ENCODE measurements at regions not wholly inside any gene's neighbourhood (a gene's known extent, or its start where the extent isn't known, plus 50 kb on each side); places are given as distances from the start of the nearest gene placed in this dataset.
"Not testable (repeated sequence)": the region's sequence is repeated elsewhere in the genome, so short reads cannot be mapped to it uniquely, and the experiment has no call there.

GRCh38 chr2:175679231-175679630 lies 322.8 kb downstream of the LNPK start:
- no peak for DNase-seq

DNA sequence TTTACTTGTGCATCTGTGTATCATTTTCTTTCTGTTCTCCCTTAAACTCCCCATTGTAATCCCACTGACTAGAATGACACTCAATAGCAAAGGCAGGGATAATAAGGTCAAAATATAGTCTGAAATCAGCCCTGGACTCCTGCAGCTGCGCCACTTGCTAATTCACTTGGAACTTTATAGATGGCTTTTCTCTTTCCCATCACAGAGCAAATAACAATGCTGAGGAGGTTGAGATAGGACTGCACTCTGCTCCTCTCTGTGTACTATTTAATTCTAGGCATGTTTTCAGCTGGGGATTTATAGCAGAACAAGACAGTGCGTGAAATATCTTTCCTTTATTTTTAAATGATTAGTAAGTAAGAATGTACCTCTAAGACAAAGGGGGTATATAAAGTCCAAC lies 324.2 kb downstream of the LNPK start:
- no peak for DNase-seq

DNA sequence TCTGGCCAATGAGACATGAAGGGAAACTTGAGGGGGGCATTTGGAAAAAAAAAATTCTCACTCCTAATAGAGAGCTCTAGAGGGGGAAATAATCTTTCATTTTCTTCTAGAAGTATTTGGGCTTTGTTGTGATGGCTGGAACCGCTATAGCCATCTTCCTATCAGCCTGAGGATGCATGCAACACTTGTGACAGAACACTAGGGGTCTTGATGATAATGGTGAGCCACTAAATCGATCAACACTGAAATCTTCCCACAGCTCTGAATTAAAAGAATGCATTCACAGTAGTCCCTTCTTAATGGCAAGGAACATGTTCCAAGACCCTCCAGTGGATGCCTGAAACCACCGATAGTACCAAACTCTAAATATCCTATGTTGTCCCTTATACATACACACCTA lies 325.3 kb downstream of the LNPK start:
- peak; percentile 2 for DNase-seq

DNA sequence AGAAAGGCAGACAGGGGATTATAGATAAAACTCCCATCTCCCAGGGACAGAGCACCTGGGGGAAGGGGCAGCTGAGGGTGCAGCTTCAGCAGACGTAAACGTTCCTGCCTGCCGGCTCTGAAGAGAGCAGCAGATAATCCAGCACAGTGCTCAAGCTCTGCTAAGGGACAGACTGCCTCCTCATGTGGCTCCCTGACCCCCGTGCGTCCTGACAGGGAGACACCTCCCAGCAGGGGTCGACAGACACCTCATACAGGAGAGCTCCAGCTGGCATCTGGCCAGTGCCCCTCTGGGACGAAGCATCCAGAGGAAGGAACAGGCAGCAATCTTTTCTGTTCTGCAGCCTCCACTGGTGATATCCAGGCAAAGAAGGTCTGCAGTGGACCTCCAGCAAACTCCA lies 333.3 kb downstream of the LNPK start:
- DNase-seq = not testable (repeated sequence)

GRCh38 chr2:175662335-175662734 lies 339.7 kb downstream of the LNPK start:
- DNase-seq = no peak

DNA sequence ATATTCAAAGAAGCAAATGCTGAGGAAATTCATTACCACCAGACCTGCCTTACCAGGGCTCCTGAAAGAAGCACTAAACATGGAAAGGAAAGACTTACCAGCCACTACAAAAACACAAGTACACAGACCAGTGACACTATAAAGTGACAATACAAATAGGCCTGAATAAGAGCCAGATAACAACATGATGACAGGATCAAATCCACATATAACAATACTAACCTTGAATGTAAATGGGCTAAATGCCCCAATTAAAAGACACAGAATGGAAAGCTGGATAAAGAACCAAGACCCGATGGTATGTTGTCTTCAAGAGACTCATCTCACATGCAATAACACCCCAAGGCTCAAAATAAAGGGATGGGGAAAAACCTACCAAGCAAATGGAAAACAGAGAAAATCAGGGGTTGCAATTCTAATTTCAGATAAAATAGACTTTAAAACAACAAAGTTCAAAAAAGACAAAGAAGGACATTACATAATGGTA lies 353.4 kb downstream of the LNPK start:
- no peak for DNase-seq

DNA sequence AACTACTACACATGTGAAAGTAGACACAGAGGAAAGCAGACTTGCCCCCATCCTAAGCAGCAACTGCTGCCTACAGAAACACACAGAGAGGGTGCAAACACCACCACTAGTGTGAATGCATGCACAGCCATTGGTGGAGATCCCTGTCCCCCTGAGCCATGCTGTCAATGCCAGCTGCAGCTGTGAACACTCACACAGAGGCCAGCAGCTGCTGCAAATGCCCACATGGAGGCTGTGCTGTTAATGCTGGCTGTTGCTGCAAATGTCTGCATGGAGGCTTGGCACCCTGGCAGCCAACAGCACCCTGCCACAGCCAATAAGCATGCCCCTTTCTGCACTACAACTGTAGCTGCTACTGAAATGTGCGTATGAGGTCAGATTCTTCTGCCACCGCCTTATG lies 355.0 kb downstream of the LNPK start:
- DNase-seq = no peak

GRCh38 chr2:175640655-175641054 lies 361.4 kb downstream of the LNPK start:
- no peak for DNase-seq

DNA sequence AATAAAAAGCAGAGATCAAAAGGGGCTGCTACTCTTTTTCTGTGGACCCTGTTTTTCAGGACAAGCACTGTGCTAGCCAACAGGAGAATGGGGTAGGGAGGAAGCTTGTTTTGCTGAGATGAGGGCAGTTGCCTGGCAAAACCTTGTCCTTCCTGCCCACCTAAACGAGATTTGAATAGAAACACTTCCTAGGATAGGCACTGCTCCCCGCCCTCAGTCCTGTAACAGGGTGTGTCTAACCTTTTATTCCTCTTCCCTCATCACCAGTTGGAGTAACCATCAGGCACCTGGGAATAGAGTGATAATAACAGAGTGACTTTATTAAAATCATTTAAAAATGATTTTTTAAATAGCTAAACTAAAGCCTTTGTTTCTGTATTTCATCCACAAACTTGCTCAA lies 368.8 kb downstream of the LNPK start:
- no peak for DNase-seq

GRCh38 chr2:175631245-175631623 lies 370.8 kb downstream of the LNPK start:
- DNase-seq = no peak

DNA sequence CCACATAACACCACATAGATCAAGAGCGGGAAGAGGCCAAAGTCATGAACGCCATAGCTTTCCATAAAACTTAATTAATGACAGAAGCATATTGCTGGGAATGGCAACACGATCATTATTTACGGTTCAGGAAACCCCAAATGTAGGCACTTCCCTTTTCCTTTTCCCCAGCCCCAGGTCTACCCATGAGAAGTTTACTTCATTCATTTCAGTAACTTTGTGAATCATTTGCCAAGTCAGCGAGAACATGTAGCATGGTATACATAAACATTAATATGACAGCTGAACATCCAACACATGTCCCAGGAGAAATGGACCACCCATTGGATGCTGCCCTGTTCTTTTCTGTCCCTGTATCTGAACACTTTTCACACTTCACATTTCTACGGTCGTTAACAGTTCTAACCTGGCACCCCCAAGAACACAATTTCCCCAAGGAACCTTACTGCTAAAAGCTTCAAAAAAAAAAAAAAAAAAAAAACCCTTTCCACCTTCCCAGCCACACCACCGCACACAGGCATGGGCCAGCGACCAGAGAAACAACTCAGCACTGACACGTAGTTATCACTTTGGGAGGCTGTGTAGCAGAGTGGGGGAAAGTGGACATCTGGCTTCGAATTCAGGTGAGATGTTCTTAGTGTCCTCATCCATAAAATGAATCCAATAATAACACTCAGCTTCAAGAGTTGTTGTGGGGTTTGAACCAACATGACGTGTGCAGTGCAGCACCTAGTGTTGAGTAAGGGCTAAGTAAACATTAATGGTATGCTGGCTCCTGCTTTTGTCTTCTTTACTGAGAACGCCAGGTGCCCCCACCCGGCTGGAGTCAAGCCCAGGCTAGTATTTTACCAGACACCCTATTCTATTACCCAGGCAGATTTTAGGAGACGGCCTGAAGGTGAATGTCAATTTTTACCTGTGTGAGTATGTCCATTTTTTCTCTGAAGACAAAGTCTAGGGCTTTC lies 371.5 kb downstream of the LNPK start:
- no peak for DNase-seq

DNA sequence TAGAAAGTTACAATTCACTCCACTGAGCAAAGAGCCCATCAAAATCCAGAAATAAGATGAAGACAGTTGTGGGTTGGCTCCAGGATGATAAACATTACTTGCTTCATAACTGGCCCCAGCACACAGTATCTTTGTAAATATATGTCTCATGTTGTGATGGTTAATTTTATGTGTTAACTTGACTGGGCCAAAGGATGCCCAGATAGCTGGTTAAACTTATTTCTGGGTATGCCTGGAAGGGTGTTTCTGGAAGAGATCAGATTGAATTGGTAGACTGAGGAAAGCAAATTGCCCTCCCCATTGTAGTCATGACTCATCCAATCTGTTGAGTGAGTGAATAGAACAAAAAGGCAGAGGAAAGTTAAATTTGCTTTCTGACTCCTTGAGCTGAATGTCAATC lies 373.8 kb downstream of the LNPK start:
- no peak for DNase-seq

DNA sequence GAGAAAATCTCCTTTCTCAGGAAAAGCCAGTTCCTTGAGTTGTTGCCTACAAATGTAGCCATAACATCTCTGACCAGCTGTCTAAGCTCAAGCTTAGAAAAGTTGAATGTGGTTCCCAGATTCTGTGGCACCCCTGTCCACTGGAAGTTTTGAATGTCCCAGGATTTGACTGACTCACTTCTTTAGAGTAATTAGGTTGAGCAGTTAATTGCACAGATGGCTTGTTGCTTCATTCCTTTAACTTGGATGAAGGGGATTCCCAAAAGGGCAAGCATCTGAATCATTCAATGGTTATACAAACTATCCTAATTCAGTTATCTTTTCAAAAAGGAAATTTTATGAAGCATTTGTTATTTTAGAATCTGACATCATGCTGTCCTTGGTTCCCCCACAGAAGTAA lies 374.7 kb downstream of the LNPK start:
- DNase-seq = no peak

DNA sequence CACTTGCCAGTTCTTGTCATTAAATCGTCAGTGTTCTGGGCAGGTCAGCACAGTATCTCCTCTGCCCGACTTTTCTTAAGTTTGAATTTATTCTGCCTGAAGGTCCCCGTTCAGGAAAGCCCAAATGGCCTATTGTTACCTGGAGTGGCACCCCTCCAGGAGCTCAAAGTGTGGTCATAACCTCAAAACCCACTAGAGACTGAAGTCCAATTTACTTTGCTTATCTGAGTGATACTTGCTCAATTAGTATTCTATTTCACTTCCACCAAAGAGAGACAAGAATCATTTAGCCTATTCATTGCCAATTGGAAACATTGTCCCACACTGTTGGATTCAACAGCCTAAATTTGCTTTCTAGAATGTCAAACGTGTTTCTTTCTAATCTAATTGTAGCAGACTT lies 375.3 kb downstream of the LNPK start:
- DNase-seq = no peak

- no peak for DNase-seq
Measured at GRCh38 chr2:175624785-175625184, 377.3 kb downstream of the LNPK start.

DNA sequence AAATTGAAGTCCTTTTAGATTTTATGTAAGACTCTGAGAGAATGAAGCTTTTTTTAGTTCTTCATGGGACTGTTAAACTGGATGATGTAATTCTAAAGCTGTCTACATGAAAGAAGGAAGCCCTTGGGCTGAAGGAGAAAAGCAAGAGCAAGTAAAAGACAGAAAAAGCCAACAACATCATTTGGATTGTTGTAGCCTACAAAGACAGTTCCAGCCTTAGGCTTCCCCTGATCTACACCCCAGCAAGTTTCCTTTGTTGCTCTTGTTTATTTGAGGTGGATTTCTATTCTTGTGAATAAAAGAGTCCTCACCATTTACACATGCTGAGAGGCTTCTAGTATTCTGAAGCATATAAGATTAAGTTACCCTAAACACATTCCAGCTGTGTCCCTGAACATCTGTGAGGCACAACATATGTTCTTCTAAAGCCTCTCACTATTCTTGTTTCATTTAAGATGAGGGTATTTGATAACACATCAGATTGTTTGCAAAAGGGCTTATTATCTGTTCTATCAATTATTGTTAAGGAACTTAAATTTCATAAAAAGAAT lies 377.8 kb downstream of the LNPK start:
- peak; percentile 2 for DNase-seq

DNA sequence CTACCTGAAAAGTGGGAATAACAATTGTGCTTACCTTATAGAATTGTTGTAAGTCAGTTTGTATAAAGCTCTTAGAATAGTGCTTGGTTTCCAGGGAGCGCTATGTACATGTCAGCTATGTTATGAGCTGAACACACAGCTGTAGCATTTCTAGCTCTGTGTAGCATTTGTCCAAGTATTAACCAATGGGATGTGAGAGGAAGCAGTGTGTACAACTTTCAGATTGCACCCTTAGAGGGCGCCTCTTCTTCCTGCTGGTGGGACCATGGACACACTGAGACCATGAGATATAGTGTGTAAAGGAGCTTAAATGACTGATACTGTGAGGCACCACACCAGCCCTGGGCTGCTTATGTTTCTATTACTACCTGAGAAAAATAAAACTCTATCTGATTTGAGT lies 380.2 kb downstream of the LNPK start:
- DNase-seq = peak; percentile 14

GRCh38 chr2:175620106-175620505 lies 382.0 kb downstream of the LNPK start:
- no peak for DNase-seq

DNA sequence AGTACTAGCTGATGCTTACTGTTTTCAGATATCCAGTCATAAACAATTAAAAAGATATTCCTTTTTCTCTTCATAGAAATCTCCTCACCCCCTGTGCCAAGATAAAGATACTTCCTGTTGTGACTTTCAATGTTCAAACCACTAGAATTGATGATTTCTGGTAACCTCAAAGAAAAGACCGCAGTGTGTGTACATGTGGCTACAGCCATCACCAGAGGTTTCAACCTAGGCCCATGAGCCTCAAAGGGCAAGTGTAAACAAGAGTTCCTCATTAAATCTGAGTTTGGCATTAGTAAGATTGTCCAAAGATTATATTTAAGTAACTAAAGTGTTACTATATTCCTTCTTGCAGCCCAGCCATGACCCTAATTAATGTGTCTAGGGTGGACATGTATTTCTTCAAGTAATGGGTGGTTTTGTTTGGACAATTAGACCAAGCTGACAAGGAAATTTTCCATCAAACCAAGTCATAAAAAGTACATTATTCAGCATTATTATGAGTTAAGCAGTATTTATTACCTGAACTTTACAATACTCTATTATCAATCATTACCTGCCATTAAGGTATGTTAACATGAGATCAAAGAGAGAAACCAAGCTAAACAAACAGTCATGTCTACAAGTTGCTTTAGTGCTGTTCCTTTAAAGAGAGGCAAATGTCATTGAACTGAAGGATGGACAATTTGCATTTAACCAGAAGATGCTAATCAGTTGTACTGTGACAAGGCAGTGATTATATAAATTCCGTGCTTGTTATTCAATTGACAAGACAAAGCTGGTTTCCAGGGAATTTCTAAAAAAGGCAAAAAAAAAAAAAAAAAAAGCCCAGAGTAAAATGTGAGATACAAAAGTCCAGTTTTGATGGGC lies 382.7 kb downstream of the LNPK start:
- DNase-seq = no peak

DNA sequence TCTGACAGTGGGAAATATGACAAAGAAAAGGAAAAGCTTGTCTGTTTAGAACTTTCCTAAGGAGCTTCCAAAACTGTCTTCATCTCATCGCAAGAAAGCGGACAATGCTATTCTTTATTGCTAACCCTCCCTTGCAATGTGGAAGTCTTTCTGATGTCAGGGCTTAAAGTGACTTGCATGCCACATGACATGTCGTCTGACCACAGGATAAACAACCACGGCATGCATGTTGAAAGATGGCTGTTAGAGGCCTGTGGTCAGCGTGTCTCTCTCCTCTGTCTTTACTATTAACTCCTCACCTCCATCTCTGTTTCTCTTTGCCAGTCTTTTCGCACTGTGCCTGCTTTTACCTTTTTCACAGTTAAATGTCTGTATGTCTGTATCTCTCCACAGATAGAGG lies 389.8 kb downstream of the LNPK start:
- DNase-seq = peak; percentile 14

DNA sequence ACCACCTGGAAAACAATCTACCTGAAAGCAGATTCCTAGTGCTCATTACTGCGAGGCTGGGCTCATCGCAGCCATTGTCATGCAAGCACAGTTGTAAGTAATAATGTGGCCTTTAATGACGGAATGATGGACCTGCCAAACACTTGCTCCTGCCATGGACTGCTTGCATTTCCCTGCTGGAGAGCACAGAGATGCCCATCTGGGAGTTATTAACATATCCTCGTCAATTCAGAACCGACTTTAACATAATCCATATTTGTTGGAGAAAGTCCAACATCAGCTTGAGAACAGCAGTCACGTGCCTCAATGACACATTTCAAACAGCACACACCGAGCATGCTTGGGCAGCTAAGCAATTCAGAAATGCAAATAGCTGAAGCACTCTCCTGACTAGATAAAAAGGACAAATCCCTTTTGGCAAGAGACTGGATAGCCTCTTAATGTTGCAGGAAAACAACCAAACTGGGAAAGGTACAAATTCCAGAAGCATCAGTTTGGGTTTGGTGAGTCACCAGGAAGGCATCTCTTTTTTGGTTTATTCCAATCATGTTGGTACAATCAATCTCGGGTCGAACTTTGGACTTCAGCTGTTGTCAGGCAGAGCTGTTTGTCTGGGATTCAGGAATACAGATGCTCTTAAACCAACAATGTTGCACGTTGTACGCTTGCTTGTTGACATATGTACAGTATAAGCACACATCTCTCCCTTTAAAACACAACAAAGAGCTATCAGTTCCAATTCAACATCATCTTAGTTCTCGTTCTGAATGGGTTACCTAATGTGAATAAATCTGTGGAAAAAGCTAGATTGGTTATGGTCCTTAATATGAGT lies 395.8 kb downstream of the LNPK start:
- no peak for DNase-seq

DNA sequence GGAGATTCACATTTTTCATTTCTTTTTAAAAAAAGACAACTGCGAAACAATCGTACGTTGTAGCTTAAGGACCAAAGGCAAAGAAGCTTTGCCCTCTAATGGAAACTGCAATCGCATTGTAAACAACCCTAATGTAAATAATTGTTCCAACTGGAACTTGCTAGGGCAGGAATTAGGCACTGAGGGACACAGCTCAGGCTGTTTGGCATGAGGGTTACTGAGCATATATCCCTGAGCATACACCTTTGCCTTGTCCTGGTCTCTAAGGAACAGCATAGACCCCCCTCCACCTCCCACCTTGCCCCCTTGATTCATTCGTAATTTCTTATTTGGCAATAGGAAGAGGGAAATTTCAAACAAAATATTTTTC lies 396.4 kb downstream of the LNPK start:
- no peak for DNase-seq

DNA sequence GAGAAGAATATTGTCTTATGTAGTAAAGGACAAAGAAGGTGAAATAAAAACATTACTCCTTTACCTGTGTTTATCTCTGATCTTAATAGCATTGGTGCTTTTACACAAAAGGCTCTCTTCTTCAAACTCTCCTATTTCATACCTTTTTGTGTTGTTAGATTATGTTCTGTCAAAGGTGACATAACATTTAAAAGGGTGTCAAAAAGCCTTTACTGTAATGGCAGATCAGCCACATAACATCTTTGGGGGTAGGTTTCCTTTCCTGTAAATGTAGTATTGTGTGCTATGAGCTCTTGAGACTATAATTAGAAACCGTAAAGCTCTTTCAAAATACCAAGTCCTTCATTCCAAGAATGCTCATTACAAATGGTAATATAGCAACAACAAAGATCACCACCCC lies 400.1 kb downstream of the LNPK start:
- no peak for DNase-seq

Measured in hematopoietic multipotent progenitor cell treated with erythropoietin and hydrocortisone succinate and interleukin-3 and kit ligand, for 4 days (in vitro differentiated cells).